ENCODE measurements at regions not wholly inside any gene's neighbourhood (a gene's known extent, or its start where the extent isn't known, plus 50 kb on each side); places are given as distances from the start of the nearest gene placed in this dataset.

DNA sequence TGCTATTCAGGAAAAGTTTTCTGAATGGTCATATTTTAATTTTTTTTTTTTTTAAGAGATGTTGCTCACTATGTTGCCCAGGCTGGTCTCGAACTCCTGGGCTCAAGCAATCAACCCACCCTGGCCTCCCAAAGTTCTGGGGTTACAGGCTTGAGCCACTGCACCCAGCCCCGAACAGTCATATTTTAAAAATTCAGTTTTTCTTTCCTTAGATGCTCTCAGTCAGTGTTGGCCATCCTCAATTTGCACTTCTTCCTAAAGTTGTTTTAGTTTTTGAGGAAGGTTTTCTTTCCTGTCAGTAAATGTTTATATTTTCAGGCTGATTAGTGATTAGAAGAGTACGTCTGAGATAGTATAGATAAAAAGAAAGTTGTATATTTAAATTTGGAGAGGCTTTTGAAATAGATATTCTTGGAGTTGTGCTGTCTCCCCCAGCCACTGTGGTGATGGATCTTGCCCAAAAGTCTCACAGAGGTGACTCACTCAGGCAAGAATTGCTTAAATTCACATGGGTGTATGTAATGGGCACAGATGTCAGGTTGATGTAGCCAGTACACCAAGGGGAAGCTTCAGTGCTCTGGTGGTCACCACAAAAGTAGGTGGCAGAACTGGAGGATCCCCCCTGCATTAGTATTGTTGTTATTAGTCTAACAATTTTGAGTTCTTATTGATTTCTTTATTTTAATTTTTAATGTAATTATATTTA, 72.2 kb upstream of the ELOVL6 start:
- TF ChIP-seq, protein P1, sequence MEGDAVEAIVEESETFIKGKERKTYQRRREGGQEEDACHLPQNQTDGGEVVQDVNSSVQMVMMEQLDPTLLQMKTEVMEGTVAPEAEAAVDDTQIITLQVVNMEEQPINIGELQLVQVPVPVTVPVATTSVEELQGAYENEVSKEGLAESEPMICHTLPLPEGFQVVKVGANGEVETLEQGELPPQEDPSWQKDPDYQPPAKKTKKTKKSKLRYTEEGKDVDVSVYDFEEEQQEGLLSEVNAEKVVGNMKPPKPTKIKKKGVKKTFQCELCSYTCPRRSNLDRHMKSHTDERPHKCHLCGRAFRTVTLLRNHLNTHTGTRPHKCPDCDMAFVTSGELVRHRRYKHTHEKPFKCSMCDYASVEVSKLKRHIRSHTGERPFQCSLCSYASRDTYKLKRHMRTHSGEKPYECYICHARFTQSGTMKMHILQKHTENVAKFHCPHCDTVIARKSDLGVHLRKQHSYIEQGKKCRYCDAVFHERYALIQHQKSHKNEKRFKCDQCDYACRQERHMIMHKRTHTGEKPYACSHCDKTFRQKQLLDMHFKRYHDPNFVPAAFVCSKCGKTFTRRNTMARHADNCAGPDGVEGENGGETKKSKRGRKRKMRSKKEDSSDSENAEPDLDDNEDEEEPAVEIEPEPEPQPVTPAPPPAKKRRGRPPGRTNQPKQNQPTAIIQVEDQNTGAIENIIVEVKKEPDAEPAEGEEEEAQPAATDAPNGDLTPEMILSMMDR (IDR thresholded peaks at IDR 0.05) = no peak
- no peak for TF ChIP-seq POLR2A (IDR thresholded peaks at IDR 0.05)
